H9 (cell line): ENCODE measurements at regions not wholly inside any gene's neighbourhood (a gene's known extent, or its start where the extent isn't known, plus 50 kb on each side); places are given as distances from the start of the nearest gene placed in this dataset.

Source experiments
- DNase-seq: peaks from one replicate; pipeline ENCODE4 v3.0.0-alpha.2; 2017
- H2AFZ ChIP-seq: one replicate; pipeline ENCODE4 v1.6.1; 2013; ENCODE audit warnings: mild to moderate bottlenecking, low read length, control low read depth, moderate library complexity
- H2AK5ac ChIP-seq: 2 replicates; pipeline ENCODE4 v1.6.1; 2013; ENCODE audit warnings: low read length, control low read depth, mixed read lengths; ENCODE audit not compliant: insufficient read length
- H2BK120ac ChIP-seq: one replicate; pipeline ENCODE4 v1.6.1; 2013; ENCODE audit warnings: low read depth, mild to moderate bottlenecking, low read length, control low read depth, inconsistent platforms; ENCODE audit not compliant: poor library complexity, severe bottlenecking
- H2BK12ac ChIP-seq: 2 replicates; pipeline ENCODE4 v1.6.1; 2013; ENCODE audit warnings: low read length, control low read depth, mixed read lengths, low read depth; ENCODE audit not compliant: insufficient read length
- H2BK15ac ChIP-seq: 2 replicates; pipeline ENCODE4 v1.6.1; 2013; ENCODE audit warnings: low read depth, low read length, control low read depth
- H2BK20ac ChIP-seq: one replicate; pipeline ENCODE4 v1.6.1; 2013; ENCODE audit warnings: low read depth, mild to moderate bottlenecking, low read length, control low read depth, inconsistent platforms; ENCODE audit not compliant: poor library complexity, severe bottlenecking
- H2BK5ac ChIP-seq: 2 replicates; pipeline ENCODE4 v1.6.1; 2013; ENCODE audit warnings: low read length, control low read depth, mixed read lengths; ENCODE audit not compliant: insufficient read length
- H3K14ac ChIP-seq: 2 replicates; pipeline ENCODE4 v1.6.1; 2013; ENCODE audit warnings: low read length, control low read depth; ENCODE audit not compliant: insufficient read depth
- H3K18ac ChIP-seq: 2 replicates; pipeline ENCODE4 v1.6.1; 2013; ENCODE audit warnings: low read depth, mild to moderate bottlenecking, mixed read lengths, low read length, control low read depth; ENCODE audit not compliant: insufficient read length
- H3K23ac ChIP-seq: 2 replicates; pipeline ENCODE4 v1.6.1; 2013; ENCODE audit warnings: low read length, control low read depth, mixed read lengths, low read depth; ENCODE audit not compliant: insufficient read length
- H3K23me2 ChIP-seq: 2 replicates; pipeline ENCODE4 v1.6.1; 2013; ENCODE audit warnings: low read depth, mild to moderate bottlenecking, mixed read lengths, low read length, control low read depth; ENCODE audit not compliant: insufficient read length, poor library complexity, severe bottlenecking
- H3K27ac ChIP-seq: 2 replicates; pipeline ENCODE4 v1.5.1; 2013; ENCODE audit warnings: low read length, control low read depth, mixed read lengths, low read depth; ENCODE audit not compliant: insufficient read length
- H3K27me3 ChIP-seq: 2 replicates; pipeline ENCODE4 v1.6.1; 2013; ENCODE audit warnings: low read length, control low read depth, inconsistent platforms; ENCODE audit not compliant: insufficient read depth
- H3K4ac ChIP-seq: 2 replicates; pipeline ENCODE4 v1.6.1; 2013; ENCODE audit warnings: low read depth, mild to moderate bottlenecking, control low read depth, inconsistent platforms, low read length, moderate library complexity
- H3K4me1 ChIP-seq: 2 replicates; pipeline ENCODE4 v1.6.1; 2013; ENCODE audit warnings: low read length, control low read depth, inconsistent platforms; ENCODE audit not compliant: insufficient read depth
- H3K4me2 ChIP-seq: 2 replicates; pipeline ENCODE4 v1.6.1; 2013; ENCODE audit warnings: low read length, control low read depth, mixed read lengths; ENCODE audit not compliant: insufficient read length, insufficient read depth
- H3K56ac ChIP-seq: 2 replicates; pipeline ENCODE4 v1.6.1; 2013; ENCODE audit warnings: low read depth, mild to moderate bottlenecking, mixed read lengths, low read length, control low read depth; ENCODE audit not compliant: insufficient read length
- H3K79me1 ChIP-seq: 2 replicates; pipeline ENCODE4 v1.6.1; 2013; ENCODE audit warnings: low read depth, mild to moderate bottlenecking, moderate library complexity, low read length, control low read depth, inconsistent platforms; ENCODE audit not compliant: insufficient read depth, poor library complexity, severe bottlenecking
- H3K79me2 ChIP-seq: 2 replicates; pipeline ENCODE4 v1.6.1; 2013; ENCODE audit warnings: low read length, control low read depth, inconsistent platforms; ENCODE audit not compliant: insufficient read depth
- H3K9ac ChIP-seq: 2 replicates; pipeline ENCODE4 v1.6.1; 2013; ENCODE audit warnings: low read length, control low read depth, mixed read lengths; ENCODE audit not compliant: insufficient read length; ENCODE audit errors: extremely low read depth
- H3K9me3 ChIP-seq: one replicate; pipeline ENCODE4 v1.6.1; 2013; ENCODE audit warnings: low read depth, low read length, inconsistent platforms; ENCODE audit not compliant: control insufficient read depth
- H3T11ph ChIP-seq: one replicate; pipeline ENCODE4 v1.6.1; 2013; ENCODE audit warnings: mild to moderate bottlenecking, low read length, control low read depth, inconsistent platforms
- H4K20me1 ChIP-seq: one replicate; pipeline ENCODE4 v1.6.1; 2013; ENCODE audit not compliant: control insufficient read depth, insufficient read length, insufficient read depth
- H4K5ac ChIP-seq: 2 replicates; pipeline ENCODE4 v1.6.1; 2013; ENCODE audit warnings: low read depth, mild to moderate bottlenecking, mixed read lengths, low read length, control low read depth; ENCODE audit not compliant: insufficient read length
- H4K8ac ChIP-seq: replicated peaks from 2 replicates; pipeline ENCODE4 v1.6.1; 2013; ENCODE audit warnings: low read length, control low read depth, mixed read lengths, low read depth; ENCODE audit not compliant: insufficient read length
- H4K91ac ChIP-seq: 2 replicates; pipeline ENCODE4 v1.6.1; 2013; ENCODE audit warnings: low read depth, mild to moderate bottlenecking, moderate library complexity, mixed read lengths, low read length, control low read depth; ENCODE audit not compliant: insufficient read length
- H3K27ac Mint-ChIP-seq, 3 experiments: 2 replicates in 2 of 3; 3 replicates in 1 of 3; pipeline ENCODE4 v1.8.0; 2020 to 2021; ENCODE audit warnings: mixed read lengths in 3 of 3, mild to moderate bottlenecking in 1 of 3, moderate library complexity in 1 of 3
- H3K27me3 Mint-ChIP-seq: 2 replicates; pipeline ENCODE4 v1.8.0; 2021; ENCODE audit warnings: low read depth, mild to moderate bottlenecking, moderate library complexity, mixed read lengths
- H3K36me3 Mint-ChIP-seq, 3 experiments: 2 replicates in 2 of 3; 3 replicates in 1 of 3; pipeline ENCODE4 v1.8.0; 2020 to 2021; ENCODE audit warnings: low read depth in 3 of 3, mixed read lengths in 3 of 3; ENCODE audit not compliant: insufficient read depth in 1 of 3
- H3K4me1 Mint-ChIP-seq, 2 experiments: 2 replicates each; pipeline ENCODE4 v1.8.0; 2020; ENCODE audit warnings: mixed read lengths in 2 of 2
- H3K4me3 Mint-ChIP-seq, 2 experiments: 2 replicates in 1 of 2; 3 replicates in 1 of 2; pipeline ENCODE4 v1.8.0; 2020 to 2021; ENCODE audit warnings: mild to moderate bottlenecking in 2 of 2, mixed read lengths in 2 of 2, moderate library complexity in 1 of 2
- H3K9me3 Mint-ChIP-seq, 2 experiments: 2 replicates in 1 of 2; 3 replicates in 1 of 2; pipeline ENCODE4 v1.8.0; 2020; ENCODE audit warnings: mild to moderate bottlenecking in 2 of 2, mixed read lengths in 2 of 2, moderate library complexity in 1 of 2
- WGBS: extraction: QIAGEN DNeasy Blood & Tissue Kit; methylation state at CpG from one replicate; pipeline ENCODE4 v1.1.7; 2013; ENCODE audit warnings: missing lambda C conversion rate, low lambda C conversion rate, mixed read lengths; ENCODE audit not compliant: insufficient read length; ENCODE audit errors: extremely low coverage; 5-methylcytosine and 5-hydroxymethylcytosine counted together
- TF ChIP-seq, protein P1 (sequence below): fragments of 200-600 bp; sonication (generic); conservative IDR thresholded peaks from 3 replicates; pipeline ENCODE4 v1.8.0; 2021; ENCODE audit warnings: antibody characterized with exemption, mild to moderate bottlenecking

DNA sequence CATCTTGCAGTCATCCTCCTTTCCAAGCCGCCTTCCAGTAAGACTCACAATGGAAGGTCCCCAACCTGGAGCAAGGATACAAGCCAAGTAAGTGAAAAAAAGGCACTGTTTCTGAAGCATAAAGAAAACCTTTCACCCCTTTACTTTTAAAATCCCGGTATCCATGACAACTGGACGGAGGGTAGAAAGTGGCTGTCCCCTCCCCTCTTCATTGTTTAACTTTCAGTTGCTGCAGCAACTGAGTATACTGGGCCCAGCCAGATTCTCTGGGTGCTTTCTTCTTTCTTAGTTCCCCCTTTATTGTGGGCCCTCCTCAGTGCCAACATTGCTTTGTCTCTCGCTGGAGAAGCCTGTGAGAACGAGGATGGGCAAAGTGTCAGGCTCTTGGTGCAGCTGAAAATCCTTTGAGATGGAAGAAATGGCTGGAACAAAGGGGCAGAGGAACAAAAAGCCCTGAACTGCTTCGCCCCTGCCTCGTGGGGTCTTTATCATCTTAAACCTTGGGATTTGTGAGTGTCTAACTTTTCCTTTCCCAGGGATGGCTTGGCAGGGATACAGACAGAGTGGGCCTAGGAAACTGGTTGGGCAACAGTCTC, 224.0 kb upstream of the RGMA start:
- H3K27me3 ChIP-seq = no peaks in the 10 kb centered on the region
- H2BK5ac ChIP-seq = no peak overlapping the region
- peaks cover 3% of the 10 kb centered on the region; the same call in 1 of the 2 replicates for H3K4me1 ChIP-seq
- H3K23me2 ChIP-seq = no peaks in the 10 kb centered on the region
- no peak overlapping the region for H2AK5ac ChIP-seq
- H3K4me2 ChIP-seq = no peak overlapping the region
- H2BK15ac ChIP-seq = no peak overlapping the region
- H2AFZ ChIP-seq = no peak overlapping the region
- H3K23ac ChIP-seq = no peak overlapping the region
- H3K27ac ChIP-seq = no peak overlapping the region
- DNase-seq = no peak
- H3K18ac ChIP-seq = no peak overlapping the region
- peaks cover 0 to 2% (median 0%) of the 10 kb centered on the region in 3 experiments; a peak in 1 of 7 replicates for H3K36me3 Mint-ChIP-seq
- no peak overlapping the region; a peak in 1 of 7 replicates for H3K27ac Mint-ChIP-seq
- no peaks in the 10 kb centered on the region for H4K20me1 ChIP-seq
- H3K4me3 Mint-ChIP-seq = no peak overlapping the region
- H3K14ac ChIP-seq = peak overlapping the region; percentile 34; the same call in 1 of the 2 replicates
- H2BK20ac ChIP-seq = no peak overlapping the region
- H2BK120ac ChIP-seq = no peak overlapping the region
- no CpG with 5 or more reads among the region's 7 CpGs for WGBS
- peaks cover 0 to 6% of the 10 kb centered on the region in 2 experiments; a peak in 2 of 5 replicates for H3K9me3 Mint-ChIP-seq
- H2BK12ac ChIP-seq = no peak overlapping the region
- H3T11ph ChIP-seq = no peak overlapping the region
- no peaks in the 10 kb centered on the region for H3K79me1 ChIP-seq
- H3K4ac ChIP-seq = no peak overlapping the region
- H3K79me2 ChIP-seq = no peaks in the 10 kb centered on the region
- peaks cover 38% of the 10 kb centered on the region for H3K27me3 Mint-ChIP-seq
- H3K4me1 Mint-ChIP-seq = peaks cover 9 to 17% of the 10 kb centered on the region in 2 experiments
- no peak overlapping the region for H4K8ac ChIP-seq
- no peak overlapping the region for H4K5ac ChIP-seq
- no peaks in the 10 kb centered on the region for H3K9me3 ChIP-seq
- H3K56ac ChIP-seq = no peak overlapping the region
- no peak overlapping the region for H3K9ac ChIP-seq
- TF ChIP-seq, protein P1, sequence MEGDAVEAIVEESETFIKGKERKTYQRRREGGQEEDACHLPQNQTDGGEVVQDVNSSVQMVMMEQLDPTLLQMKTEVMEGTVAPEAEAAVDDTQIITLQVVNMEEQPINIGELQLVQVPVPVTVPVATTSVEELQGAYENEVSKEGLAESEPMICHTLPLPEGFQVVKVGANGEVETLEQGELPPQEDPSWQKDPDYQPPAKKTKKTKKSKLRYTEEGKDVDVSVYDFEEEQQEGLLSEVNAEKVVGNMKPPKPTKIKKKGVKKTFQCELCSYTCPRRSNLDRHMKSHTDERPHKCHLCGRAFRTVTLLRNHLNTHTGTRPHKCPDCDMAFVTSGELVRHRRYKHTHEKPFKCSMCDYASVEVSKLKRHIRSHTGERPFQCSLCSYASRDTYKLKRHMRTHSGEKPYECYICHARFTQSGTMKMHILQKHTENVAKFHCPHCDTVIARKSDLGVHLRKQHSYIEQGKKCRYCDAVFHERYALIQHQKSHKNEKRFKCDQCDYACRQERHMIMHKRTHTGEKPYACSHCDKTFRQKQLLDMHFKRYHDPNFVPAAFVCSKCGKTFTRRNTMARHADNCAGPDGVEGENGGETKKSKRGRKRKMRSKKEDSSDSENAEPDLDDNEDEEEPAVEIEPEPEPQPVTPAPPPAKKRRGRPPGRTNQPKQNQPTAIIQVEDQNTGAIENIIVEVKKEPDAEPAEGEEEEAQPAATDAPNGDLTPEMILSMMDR = no peak
- no peak overlapping the region for H4K91ac ChIP-seq
